Adrenal gland (tissue), 9 donors: ENCODE measurements at regions not wholly inside any gene's neighbourhood (a gene's known extent, or its start where the extent isn't known, plus 50 kb on each side); places are given as distances from the start of the nearest gene placed in this dataset.

Experiments used
- DNase-seq, 7 donors: peaks; one replicate each; pipeline ENCODE4 v3.0.0-alpha.2; 2019 to 2020
- H3K27ac ChIP-seq, 5 donors: fragments of 200-600 bp; sonication (generic) in 4 of 5; 1 replicate in 3 of 5; 2 replicates in 2 of 5; pipeline versions ENCODE4 v1.5.1 to v1.8.0; 2016 to 2020; ENCODE audit warnings: mild to moderate bottlenecking in 1 of 5
- H3K27me3 ChIP-seq: fragments of 200-600 bp; 2 replicates; pipeline ENCODE4 v1.8.0; 2021
- H3K36me3 ChIP-seq, 2 donors: fragments of 200-600 bp; replicated peaks in 1 of 2; 1 replicate in 1 of 2; 2 replicates in 1 of 2; pipeline versions ENCODE4 v1.5.1 to v1.8.0; 2018 to 2022
- H3K4me1 ChIP-seq, 2 donors: fragments of 200-600 bp; replicated peaks in 1 of 2; 1 replicate in 1 of 2; 2 replicates in 1 of 2; pipeline versions ENCODE4 v1.5.1 to v1.8.0; 2018 to 2021
- H3K4me3 ChIP-seq, 4 donors: fragments of 200-600 bp; sonication (generic) in 3 of 4; one replicate each; pipeline ENCODE4 v1.5.1; 2016 to 2018
- H3K9me3 ChIP-seq, 3 donors: fragments of 200-600 bp; sonication (generic) in 1 of 3; replicated peaks in 1 of 3; 1 replicate in 2 of 3; 2 replicates in 1 of 3; pipeline versions ENCODE4 v1.5.1 to v1.8.0; 2016 to 2021
- CTCF ChIP-seq, 6 experiments: fragments of 450-650 bp in 4 of 6; fragments of 200-600 bp in 2 of 6; sonication (generic) in 1 of 6; IDR thresholded peaks; 1 replicate in 5 of 6; 2 replicates in 1 of 6; pipeline versions ENCODE4 v1.5.1 to v1.8.0; 2016 to 2021; ENCODE audit warnings: antibody characterized with exemption in 6 of 6, mild to moderate bottlenecking in 2 of 6, moderate library complexity in 1 of 6
- POLR2A ChIP-seq, 2 donors: fragments of 450-650 bp; IDR thresholded peaks; one replicate each; pipeline ENCODE4 v1.6.1; 2017; ENCODE audit warnings: antibody characterized with exemption in 2 of 2, mild to moderate bottlenecking in 2 of 2, moderate library complexity in 1 of 2
- WGBS, 4 donors: extraction: QIAGEN DNeasy Blood & Tissue Kit in 2 of 4; methylation state at CpG; one replicate each; pipeline versions ENCODE4 v1.1.5 to v1.1.7; 2013 to 2017; 5-methylcytosine and 5-hydroxymethylcytosine counted together
- intact Hi-C, 2 donors: fragments of 100-400 bp; cut with DNase I; formaldehyde crosslinking; loops; one replicate each; pipeline versions ENCODE4 v1.14.1 to v1.15.0; 2022 to 2023
- donor health status: healthy with polysubstance abuse.
- donor health status: Bipolar disorder and iron deficiency.
- donor health status: DM: yes; HTN: yes; CAD: no.
- donor health status: DM: no; HTN: no; CAD: no.
- donor health status: DM: no; HTN: no; CAD: no.

- Histone ChIP-seq H3K9me3 (no peaks in the 10 kb centered on the region), H3K27me3 (peaks cover 8% of the 10 kb centered on the region), H3K27ac (no peak overlapping the region), H3K4me3 (no peak overlapping the region), H3K4me1 (no peaks in the 10 kb centered on the region), H3K36me3 (no peaks in the 10 kb centered on the region)
- no peak for DNase-seq
- WGBS, 4 donors: 69 to 77% (median 74%) methylated on average over 1 of the region's 1 CpG
- intact Hi-C loops: no loop called here
- TF ChIP-seq CTCF (IDR thresholded peaks at IDR 0.05) (no peak), POLR2A (IDR thresholded peaks at IDR 0.05) (no peak)
Observed at GRCh38 chr15:39102431-39102830, 478.4 kb upstream of the THBS1 start.

GRCh38 chr15:39106950-39107349, 473.9 kb upstream of the THBS1 start:
- intact Hi-C loops: no loop called here
- H3K27ac ChIP-seq: no peak overlapping the region
- WGBS, 4 donors: 76 to 85% (median 81%) methylated on average over 5 of the region's 5 CpGs
- no peaks in the 10 kb centered on the region for H3K27me3 ChIP-seq
- no peaks in the 10 kb centered on the region for H3K36me3 ChIP-seq
- no peaks in the 10 kb centered on the region for H3K9me3 ChIP-seq
- no peak for TF ChIP-seq POLR2A (IDR thresholded peaks at IDR 0.05)
- no peak for TF ChIP-seq CTCF (IDR thresholded peaks at IDR 0.05)
- no peak for DNase-seq
- H3K4me3 ChIP-seq: no peak overlapping the region
- H3K4me1 ChIP-seq: no peaks in the 10 kb centered on the region

- H3K36me3 ChIP-seq: no peaks in the 10 kb centered on the region
- H3K9me3 ChIP-seq: no peaks in the 10 kb centered on the region
- H3K4me3 ChIP-seq: no peak overlapping the region
- intact Hi-C loops: no loop called here
- no peak overlapping the region for H3K27ac ChIP-seq
- peaks cover under 1% of the 10 kb centered on the region for H3K27me3 ChIP-seq
- H3K4me1 ChIP-seq: no peaks in the 10 kb centered on the region
- TF ChIP-seq POLR2A (IDR thresholded peaks at IDR 0.05) (no peak), CTCF (IDR thresholded peaks at IDR 0.05) (no peak)
- no peak for DNase-seq
Observed at GRCh38 chr15:39108021-39108420, 472.9 kb upstream of the THBS1 start.

- H3K4me3 ChIP-seq: no peak overlapping the region
- H3K4me1 ChIP-seq: no peaks in the 10 kb centered on the region
- H3K36me3 ChIP-seq: no peaks in the 10 kb centered on the region
- intact Hi-C loops: no loop called here
- TF ChIP-seq POLR2A (IDR thresholded peaks at IDR 0.05) (no peak), CTCF (IDR thresholded peaks at IDR 0.05) (no peak)
- H3K27ac ChIP-seq: no peak overlapping the region
- no peaks in the 10 kb centered on the region for H3K9me3 ChIP-seq
- no peak for DNase-seq
- peaks cover 5% of the 10 kb centered on the region for H3K27me3 ChIP-seq
Observed at GRCh38 chr15:39110336-39110735, 470.5 kb upstream of the THBS1 start.
